ENCODE measurements at regions not wholly inside any gene's neighbourhood (a gene's known extent, or its start where the extent isn't known, plus 50 kb on each side); places are given as distances from the start of the nearest gene placed in this dataset.

- peak in 1 of 3 donors; percentile 22 for TF ChIP-seq CTCF (IDR thresholded peaks at IDR 0.05)
- no peak for TF ChIP-seq POLR2A (IDR thresholded peaks at IDR 0.05)
- no peak for DNase-seq (ENCODE audit: low spot score in 2 of 2)
- no peak overlapping the region for H3K4me3 ChIP-seq (ENCODE audit: low read depth, poor library complexity, severe bottlenecking)
- WGBS, 2 donors = 10 to 12% methylated on average over 3 of the region's 3 CpGs
- intact Hi-C loops (cut with DNase I; ENCODE audit: low total_unique reads) = no loop called here
These were observed 70.3 kb upstream of the CWC22 start for GRCh38 chr2:180077295-180077906.

- 78 to 80% methylated on average over 4 of the region's 4 CpGs for WGBS, 2 donors
- intact Hi-C loops (cut with DNase I; ENCODE audit: low total_unique reads) = no loop called here
- TF ChIP-seq POLR2A (IDR thresholded peaks at IDR 0.05) (no peak), CTCF (IDR thresholded peaks at IDR 0.05) (no peak)
- no peak overlapping the region for H3K4me3 ChIP-seq (ENCODE audit: low read depth, poor library complexity, severe bottlenecking)
- DNase-seq (ENCODE audit: low spot score in 2 of 2) = no peak
These were observed 68.8 kb upstream of the CWC22 start for GRCh38 chr2:180075870-180076269.

GRCh38 chr2:180071797-180072196, 64.7 kb upstream of the CWC22 start:
- intact Hi-C loops (cut with DNase I; ENCODE audit: low total_unique reads) = no loop called here
- no peak overlapping the region for H3K4me3 ChIP-seq (ENCODE audit: low read depth, poor library complexity, severe bottlenecking)
- DNase-seq (ENCODE audit: low spot score in 2 of 2) = no peak
- no peak for TF ChIP-seq POLR2A (IDR thresholded peaks at IDR 0.05)
- TF ChIP-seq CTCF (IDR thresholded peaks at IDR 0.05) = no peak
- 81% methylated on average over 3 of the region's 3 CpGs for WGBS, 2 donors

GRCh38 chr2:180063494-180064092, 56.5 kb upstream of the CWC22 start:
- TF ChIP-seq POLR2A (IDR thresholded peaks at IDR 0.05) (no peak), CTCF (IDR thresholded peaks at IDR 0.05) (no peak)
- WGBS, 2 donors = 39 to 43% methylated on average over 5 of the region's 5 CpGs
- intact Hi-C loops (cut with DNase I; ENCODE audit: low total_unique reads) = no loop called here
- DNase-seq (ENCODE audit: low spot score in 2 of 2) = no peak
- no peak overlapping the region for H3K4me3 ChIP-seq (ENCODE audit: low read depth, poor library complexity, severe bottlenecking)

- WGBS, 2 donors = 58 to 76% methylated on average over 4 of the region's 4 CpGs
- intact Hi-C loops (cut with DNase I; ENCODE audit: low total_unique reads) = no loop called here
These were observed 55.1 kb upstream of the CWC22 start for GRCh38 chr2:180062178-180062577.

More at GRCh38 chr2:180062178-180062577, 55.1 kb upstream of the CWC22 start:
- no peak for DNase-seq (ENCODE audit: low spot score in 2 of 2)
- H3K4me3 ChIP-seq (ENCODE audit: low read depth, poor library complexity, severe bottlenecking) = no peak overlapping the region
- TF ChIP-seq CTCF (IDR thresholded peaks at IDR 0.05) = no peak
- no peak for TF ChIP-seq POLR2A (IDR thresholded peaks at IDR 0.05)

All from lower leg skin (tissue), 4 donors.